ENCODE measurements at regions not wholly inside any gene's neighbourhood (a gene's known extent, or its start where the extent isn't known, plus 50 kb on each side); places are given as distances from the start of the nearest gene placed in this dataset.
"Not testable (repeated sequence)": the region's sequence is repeated elsewhere in the genome, so short reads cannot be mapped to it uniquely, and the experiment has no call there.

DNA sequence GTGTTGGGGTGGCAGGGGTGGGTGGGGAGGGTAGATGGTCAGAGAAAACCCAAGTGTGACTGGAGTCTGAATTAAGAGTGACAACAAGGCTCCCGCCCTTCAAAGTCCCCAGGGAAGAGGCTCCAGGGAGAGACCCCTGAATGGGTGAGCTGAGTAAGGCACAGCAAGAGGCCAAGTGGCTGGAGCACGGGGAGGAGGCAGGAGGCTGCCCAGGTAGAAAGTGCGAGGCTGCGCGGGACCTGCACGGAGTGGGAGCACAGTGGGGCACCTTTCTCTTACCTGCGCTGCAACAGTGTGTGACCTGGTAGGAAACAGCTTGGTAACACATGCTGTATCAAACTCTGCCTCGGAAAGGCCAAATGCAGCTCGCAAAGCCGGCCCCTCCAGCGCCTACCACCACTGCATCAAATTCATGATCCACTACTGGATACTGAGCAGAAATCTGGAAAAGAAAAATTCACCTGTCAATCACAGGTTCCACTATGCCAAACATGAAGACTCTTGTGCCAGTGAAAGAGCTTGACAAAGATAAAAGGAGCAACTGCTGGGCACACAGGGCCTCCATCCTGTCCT is 77.1 kb upstream of the TNK2 start:
- not testable (repeated sequence) for H3K36me3 ChIP-seq; H3K9me3 ChIP-seq (ENCODE audit: low read depth); DNase-seq (ENCODE audit: low read depth in 1 of 2, low spot score in 1 of 2); H3K4me1 ChIP-seq (ENCODE audit: low read depth); H3K27me3 ChIP-seq; H3K4me3 ChIP-seq; H3K27ac ChIP-seq

DNA sequence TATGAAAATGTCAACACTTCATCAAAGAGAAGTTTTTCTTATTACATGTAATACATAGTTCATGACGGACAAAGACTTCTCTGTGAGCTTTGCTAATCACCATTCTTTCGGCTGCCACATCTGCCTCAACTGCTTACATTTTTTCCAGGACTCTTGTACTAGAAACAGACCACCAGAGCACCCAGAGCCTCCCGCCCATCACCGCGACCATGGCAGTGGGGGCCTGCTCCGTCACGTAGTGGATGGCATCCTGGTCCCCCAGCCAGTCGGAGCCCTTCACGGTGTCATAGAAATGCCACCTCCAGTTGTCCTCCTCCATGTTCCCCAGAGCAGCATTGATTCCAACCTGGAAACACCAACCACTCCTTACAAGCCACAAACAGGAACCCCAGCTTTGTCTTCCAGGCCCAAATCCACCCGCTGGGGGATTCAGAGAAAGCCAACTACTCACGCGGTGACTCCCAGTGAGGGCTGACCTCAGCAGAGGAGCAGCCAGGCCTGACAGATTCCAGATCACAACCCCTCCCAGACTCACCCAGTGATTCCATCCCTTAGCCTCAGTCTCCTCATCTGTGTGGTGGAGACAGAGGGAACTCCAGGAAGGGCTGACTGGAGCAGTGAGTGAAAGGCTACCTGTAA is 76.2 kb upstream of the TNK2 start:
- H3K4me1 ChIP-seq (ENCODE audit: low read depth); DNase-seq (ENCODE audit: low read depth in 1 of 2, low spot score in 1 of 2); H3K36me3 ChIP-seq; H3K9me3 ChIP-seq (ENCODE audit: low read depth); H3K4me3 ChIP-seq; H3K27ac ChIP-seq; H3K27me3 ChIP-seq: not testable (repeated sequence)

DNA sequence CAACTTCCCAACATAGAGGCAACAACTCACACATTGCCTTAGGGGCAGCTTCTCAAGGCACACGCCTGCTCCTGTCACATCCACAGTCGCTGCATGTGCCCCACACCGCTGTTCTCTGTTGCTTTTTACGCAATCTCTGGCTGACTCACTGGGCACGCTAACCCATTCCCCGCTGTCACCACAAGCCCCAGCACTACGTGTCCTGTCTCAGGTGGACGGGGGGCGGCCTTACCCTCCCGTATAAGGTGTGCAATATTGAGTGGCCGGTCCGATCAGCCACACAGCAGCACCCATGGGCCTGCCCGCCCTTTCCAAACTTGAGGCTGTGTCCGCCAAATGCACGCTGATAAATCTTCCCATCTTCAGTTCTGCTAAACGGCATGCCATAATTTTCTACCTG is 75.5 kb upstream of the TNK2 start:
- H3K4me1 ChIP-seq (ENCODE audit: low read depth); H3K27ac ChIP-seq; H3K27me3 ChIP-seq; H3K9me3 ChIP-seq (ENCODE audit: low read depth); DNase-seq (ENCODE audit: low read depth in 1 of 2, low spot score in 1 of 2); H3K4me3 ChIP-seq: not testable (repeated sequence)
- H3K36me3 ChIP-seq = peaks cover 11% of the 10 kb centered on the region

DNA sequence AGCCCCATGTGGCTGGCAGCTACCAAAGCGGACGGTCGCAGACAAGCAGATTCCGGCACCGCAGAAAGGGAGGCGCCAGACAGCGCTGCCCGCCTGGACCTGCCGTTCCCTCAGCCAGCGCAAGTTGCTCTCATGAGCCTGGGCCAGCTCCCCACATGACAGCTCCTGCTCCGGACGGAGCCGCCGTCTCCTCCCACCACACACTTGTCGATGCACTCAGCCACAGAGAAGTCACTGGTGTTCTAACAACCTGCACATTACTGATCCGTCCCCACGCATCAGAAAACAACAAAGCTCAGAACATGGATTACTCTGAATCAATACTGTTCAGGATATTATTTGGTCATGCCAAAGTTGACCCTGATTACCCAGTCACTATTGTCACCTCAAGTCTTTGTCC is 74.4 kb upstream of the TNK2 start:
- not testable (repeated sequence) for H3K27me3 ChIP-seq; H3K4me1 ChIP-seq (ENCODE audit: low read depth); H3K9me3 ChIP-seq (ENCODE audit: low read depth); H3K27ac ChIP-seq; H3K4me3 ChIP-seq; DNase-seq (ENCODE audit: low read depth in 1 of 2, low spot score in 1 of 2)
- peaks cover 11% of the 10 kb centered on the region for H3K36me3 ChIP-seq

DNA sequence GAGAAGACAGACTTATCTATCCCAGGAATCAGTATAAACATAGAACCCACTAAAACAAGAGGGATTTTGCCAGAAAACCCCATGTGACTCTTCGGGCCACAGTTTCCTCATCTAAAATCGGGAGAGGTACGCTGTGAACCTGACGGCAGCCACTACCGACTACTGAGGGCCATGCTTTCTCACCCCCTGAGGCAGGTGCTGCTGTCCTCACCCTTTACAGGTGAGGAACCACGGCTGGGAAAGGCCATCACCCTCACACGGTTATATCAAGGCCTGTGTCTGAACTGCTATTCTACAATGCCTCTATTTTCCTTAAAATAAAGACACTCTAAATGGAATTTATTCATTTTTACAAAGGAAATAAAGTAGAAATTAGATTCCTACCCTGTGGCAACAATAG is 73.4 kb upstream of the TNK2 start:
- not testable (repeated sequence) for H3K4me1 ChIP-seq (ENCODE audit: low read depth); H3K27ac ChIP-seq; H3K9me3 ChIP-seq (ENCODE audit: low read depth); DNase-seq (ENCODE audit: low read depth in 1 of 2, low spot score in 1 of 2); H3K27me3 ChIP-seq; H3K4me3 ChIP-seq
- H3K36me3 ChIP-seq = peaks cover 11% of the 10 kb centered on the region

DNA sequence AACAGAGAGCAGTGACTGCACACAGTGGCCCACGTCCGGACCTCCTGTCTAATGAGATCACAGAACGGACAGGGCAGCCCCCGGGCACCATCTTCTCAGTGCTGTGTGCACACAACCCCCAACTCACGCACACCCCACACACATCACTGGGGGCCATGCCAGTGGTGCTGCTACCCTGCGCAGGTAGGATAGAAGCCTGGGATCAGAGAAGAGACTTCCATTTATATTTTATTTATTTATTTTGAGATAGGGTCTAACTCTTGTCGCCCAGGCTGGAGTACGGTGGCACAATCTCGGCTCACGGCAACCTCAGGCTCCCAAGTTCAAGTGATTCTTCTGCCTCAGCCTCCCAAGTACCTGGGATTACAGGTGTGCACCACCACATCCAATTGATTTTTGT is 71.5 kb upstream of the TNK2 start:
- H3K4me1 ChIP-seq (ENCODE audit: low read depth); H3K27me3 ChIP-seq; H3K4me3 ChIP-seq; H3K27ac ChIP-seq; DNase-seq (ENCODE audit: low read depth in 1 of 2, low spot score in 1 of 2); H3K9me3 ChIP-seq (ENCODE audit: low read depth): not testable (repeated sequence)
- H3K36me3 ChIP-seq = peaks cover 15% of the 10 kb centered on the region

DNA sequence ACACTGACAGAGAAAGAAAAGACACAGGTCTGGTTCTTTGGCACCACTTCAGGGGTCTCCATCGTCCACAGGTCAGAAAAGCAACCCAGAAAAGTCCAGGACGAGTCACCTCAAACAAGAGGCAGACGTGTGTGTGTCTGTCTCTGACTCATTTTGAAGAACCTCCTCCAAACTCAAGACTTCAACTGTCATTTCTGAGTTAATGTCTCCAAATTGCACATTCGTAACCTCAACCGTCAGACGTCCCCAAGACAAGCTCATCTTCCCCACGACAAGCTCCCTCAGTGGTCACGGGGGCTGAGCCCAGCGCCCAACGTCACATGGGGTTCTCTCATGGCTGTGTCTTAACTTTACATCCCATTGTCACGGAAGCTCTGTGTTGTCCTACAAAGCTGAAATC is 70.2 kb upstream of the TNK2 start:
- H3K9me3 ChIP-seq (ENCODE audit: low read depth); H3K4me1 ChIP-seq (ENCODE audit: low read depth); DNase-seq (ENCODE audit: low read depth in 1 of 2, low spot score in 1 of 2); H3K27me3 ChIP-seq; H3K27ac ChIP-seq; H3K4me3 ChIP-seq: not testable (repeated sequence)
- peaks cover 15% of the 10 kb centered on the region for H3K36me3 ChIP-seq

DNA sequence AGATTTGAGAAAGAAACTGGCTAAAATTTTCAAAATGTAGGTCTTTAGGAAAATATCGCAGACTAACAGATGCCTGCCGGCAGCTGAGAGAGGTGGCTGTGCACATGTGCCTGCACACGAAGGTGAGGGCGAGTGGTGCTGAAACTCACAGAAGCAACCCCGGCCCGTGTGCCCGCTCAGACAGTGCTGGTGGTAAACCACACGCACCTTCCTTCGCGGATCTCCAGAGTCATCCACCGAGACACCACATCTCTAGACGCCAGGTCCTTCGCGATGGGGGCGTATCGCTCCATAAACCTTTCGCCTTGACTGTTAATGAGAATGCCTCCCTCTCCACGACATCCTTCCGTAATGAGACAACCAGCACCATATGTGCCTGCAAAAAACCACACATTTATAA is 68.5 kb upstream of the TNK2 start:
- not testable (repeated sequence) for H3K9me3 ChIP-seq (ENCODE audit: low read depth); H3K4me3 ChIP-seq; H3K4me1 ChIP-seq (ENCODE audit: low read depth); DNase-seq (ENCODE audit: low read depth in 1 of 2, low spot score in 1 of 2); H3K27ac ChIP-seq; H3K27me3 ChIP-seq
- H3K36me3 ChIP-seq = peaks cover 12% of the 10 kb centered on the region

DNA sequence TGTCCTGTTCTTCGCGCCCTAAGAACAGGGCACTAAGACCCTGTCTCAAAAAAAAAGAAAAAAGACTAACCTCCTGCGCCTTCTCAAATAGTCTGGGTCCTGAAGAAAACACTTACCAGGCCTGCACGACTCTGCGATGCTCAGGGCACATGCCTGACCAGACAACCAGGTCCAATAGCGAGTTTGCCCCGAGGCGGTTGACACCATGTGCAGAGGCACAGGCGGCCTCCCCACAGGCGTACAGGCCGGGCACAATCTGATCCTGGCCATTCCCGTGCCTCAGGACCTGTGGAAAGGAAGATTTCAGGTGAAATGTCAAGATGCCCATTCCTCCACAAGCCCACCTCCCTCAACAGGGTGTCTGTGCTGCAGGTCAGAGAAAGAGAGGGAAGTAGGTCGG is 65.9 kb upstream of the TNK2 start:
- not testable (repeated sequence) for H3K27ac ChIP-seq; H3K4me3 ChIP-seq; DNase-seq (ENCODE audit: low read depth in 1 of 2, low spot score in 1 of 2); H3K27me3 ChIP-seq; H3K4me1 ChIP-seq (ENCODE audit: low read depth); H3K9me3 ChIP-seq (ENCODE audit: low read depth)
- H3K36me3 ChIP-seq = peaks cover 13% of the 10 kb centered on the region

DNA sequence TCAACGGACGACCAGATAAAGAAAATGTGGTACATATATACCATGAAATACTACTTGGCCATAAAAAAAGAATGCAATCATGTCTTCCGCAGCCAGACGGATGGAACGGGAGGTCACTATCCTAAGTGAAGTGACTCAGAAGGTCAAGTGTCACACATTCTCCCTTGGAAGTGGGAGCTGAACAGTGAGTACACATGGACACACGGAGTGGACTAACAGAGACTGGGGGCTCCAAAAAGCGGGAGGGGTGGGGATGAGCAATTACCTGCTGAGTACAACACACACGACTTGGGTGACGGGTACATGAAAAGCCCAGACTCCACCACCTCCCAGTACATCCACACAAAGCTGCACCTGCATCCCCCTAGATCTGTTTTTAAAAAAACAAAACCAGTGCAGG is 62.5 kb upstream of the TNK2 start:
- H3K36me3 ChIP-seq = peaks cover 18% of the 10 kb centered on the region
- not testable (repeated sequence) for H3K27ac ChIP-seq; H3K9me3 ChIP-seq (ENCODE audit: low read depth); H3K27me3 ChIP-seq; DNase-seq (ENCODE audit: low read depth in 1 of 2, low spot score in 1 of 2); H3K4me3 ChIP-seq; H3K4me1 ChIP-seq (ENCODE audit: low read depth)

DNA sequence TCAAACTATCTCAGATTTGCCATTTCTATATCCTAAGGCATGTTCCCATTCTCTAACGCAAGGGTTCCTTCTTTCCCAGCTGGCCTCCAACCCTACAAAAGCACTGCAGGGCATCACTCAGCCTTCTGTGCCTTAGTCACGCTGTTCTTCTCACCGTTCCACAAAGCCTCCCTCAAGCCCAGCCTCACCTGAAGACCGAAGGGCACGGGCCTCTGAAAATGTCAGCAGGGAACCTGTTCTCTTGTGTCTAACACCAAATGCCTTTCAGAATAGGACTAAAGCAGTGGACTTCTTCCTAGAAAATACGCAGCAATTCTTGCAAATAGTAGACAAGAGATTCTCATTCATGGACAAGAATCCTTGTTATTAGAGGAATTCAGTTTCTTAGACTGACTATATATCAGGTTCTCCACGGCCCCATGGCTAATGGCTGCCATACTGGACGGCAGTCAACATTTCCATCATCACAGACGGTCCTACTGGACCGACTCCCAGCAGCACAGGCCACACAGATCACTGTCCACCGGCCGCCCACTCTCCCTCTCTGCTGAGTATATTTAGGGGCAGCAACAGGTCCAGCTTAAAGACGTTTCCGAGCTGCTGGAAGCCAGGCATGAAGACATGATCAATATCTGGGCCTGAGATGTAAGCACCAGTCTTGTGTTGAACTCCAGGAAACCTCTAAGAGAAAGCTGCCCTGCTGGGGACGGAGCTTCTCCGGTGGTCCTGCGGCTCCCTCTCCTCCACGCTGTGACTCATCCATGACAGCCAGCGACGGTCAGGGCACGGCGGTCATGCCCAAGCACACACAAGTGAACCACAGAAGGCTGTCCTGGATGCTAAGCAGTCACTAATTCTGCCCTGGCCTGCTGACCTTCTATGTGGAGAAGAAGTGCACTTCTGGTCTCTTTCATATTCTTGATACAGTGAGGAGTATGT is 61.8 kb upstream of the TNK2 start:
- not testable (repeated sequence) for H3K4me3 ChIP-seq; H3K4me1 ChIP-seq (ENCODE audit: low read depth); DNase-seq (ENCODE audit: low read depth in 1 of 2, low spot score in 1 of 2); H3K27me3 ChIP-seq; H3K9me3 ChIP-seq (ENCODE audit: low read depth); H3K27ac ChIP-seq
- peaks cover 20% of the 10 kb centered on the region for H3K36me3 ChIP-seq

DNA sequence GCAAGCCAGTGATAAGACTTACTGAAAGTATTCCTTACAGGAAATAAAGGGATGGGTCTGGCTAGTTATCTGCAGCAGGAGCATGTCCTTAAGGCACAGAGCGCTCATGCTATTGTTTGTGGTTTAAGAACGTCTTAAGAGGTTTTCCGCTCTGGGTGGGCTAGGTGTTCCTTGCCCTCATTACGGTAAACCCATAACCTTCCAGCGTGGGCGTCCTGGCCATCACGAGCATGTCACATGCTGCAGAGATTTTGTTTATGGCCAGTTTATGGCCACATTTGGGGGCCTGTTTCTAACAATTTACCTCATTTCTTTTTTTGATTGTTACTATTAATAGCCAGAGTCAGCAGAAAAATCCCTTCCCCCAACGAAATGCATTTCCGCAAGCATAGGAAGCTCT is 61.0 kb upstream of the TNK2 start:
- not testable (repeated sequence) for H3K4me3 ChIP-seq; H3K9me3 ChIP-seq (ENCODE audit: low read depth); H3K27ac ChIP-seq; DNase-seq (ENCODE audit: low read depth in 1 of 2, low spot score in 1 of 2); H3K27me3 ChIP-seq; H3K4me1 ChIP-seq (ENCODE audit: low read depth)
- peaks cover 20% of the 10 kb centered on the region for H3K36me3 ChIP-seq

DNA sequence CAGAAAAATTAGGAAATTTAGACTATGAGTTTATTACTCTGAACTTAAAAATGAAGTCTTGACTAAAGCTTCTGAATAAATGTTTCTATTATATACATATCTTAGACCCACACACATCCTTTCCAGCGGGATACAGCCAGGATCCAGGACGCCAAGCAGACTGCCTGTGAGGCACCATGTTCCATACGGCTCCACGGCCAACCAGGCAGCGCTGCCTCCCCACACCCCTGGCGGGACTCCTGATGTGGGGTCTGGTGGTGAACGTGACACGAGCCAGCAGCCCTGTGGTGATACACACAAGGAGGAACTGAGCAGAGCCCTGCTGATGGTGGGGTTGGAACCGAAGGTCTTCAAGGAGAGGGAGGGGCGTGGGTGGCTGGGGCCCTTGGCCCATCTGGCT is 59.8 kb upstream of the TNK2 start:
- H3K4me3 ChIP-seq; H3K27me3 ChIP-seq; H3K27ac ChIP-seq; DNase-seq (ENCODE audit: low read depth in 1 of 2, low spot score in 1 of 2); H3K9me3 ChIP-seq (ENCODE audit: low read depth); H3K4me1 ChIP-seq (ENCODE audit: low read depth): not testable (repeated sequence)
- H3K36me3 ChIP-seq = peaks cover 20% of the 10 kb centered on the region

DNA sequence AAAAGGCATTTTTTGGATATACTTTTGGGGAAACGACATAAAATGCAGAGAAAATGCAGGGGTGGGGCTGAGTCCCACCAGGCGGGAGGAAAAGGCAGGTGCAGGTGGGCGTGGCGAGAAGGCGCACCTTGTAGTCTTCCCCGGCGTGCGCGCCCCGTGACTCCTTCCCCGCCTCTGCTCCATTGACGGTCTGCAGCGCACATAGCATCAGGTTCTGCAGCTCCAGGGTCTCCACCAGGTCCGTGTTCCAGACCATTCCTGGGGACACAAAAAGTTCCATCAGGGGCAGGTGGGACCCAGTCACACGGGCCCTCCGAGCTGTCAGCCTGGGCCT is 59.0 kb upstream of the TNK2 start:
- H3K4me1 ChIP-seq (ENCODE audit: low read depth); DNase-seq (ENCODE audit: low read depth in 1 of 2, low spot score in 1 of 2); H3K4me3 ChIP-seq; H3K27me3 ChIP-seq; H3K27ac ChIP-seq; H3K9me3 ChIP-seq (ENCODE audit: low read depth): not testable (repeated sequence)
- peaks cover 20% of the 10 kb centered on the region for H3K36me3 ChIP-seq
